ENCODE measurements at regions not wholly inside any gene's neighbourhood (a gene's known extent, or its start where the extent isn't known, plus 50 kb on each side); places are given as distances from the start of the nearest gene placed in this dataset.

DNA sequence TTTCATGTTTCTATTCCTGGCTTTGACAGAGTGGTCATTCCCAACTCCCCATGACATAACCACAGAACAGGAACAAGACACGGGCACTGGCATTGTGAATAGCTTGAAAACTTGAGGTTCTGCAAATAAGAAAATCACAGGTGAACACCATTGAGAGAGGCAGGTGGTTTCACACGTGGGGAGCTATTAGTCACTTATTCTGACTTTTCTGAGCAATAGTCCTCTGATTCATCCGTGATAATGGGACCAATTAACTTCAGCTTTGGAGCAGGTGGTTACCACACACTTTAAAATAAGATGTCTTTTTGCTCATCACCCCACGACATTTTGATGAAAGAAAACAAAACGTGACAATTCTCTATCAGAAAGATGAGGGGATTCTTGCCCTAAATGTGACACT, 224.7 kb downstream of the KLF13 start:
- TF ChIP-seq, protein P1, sequence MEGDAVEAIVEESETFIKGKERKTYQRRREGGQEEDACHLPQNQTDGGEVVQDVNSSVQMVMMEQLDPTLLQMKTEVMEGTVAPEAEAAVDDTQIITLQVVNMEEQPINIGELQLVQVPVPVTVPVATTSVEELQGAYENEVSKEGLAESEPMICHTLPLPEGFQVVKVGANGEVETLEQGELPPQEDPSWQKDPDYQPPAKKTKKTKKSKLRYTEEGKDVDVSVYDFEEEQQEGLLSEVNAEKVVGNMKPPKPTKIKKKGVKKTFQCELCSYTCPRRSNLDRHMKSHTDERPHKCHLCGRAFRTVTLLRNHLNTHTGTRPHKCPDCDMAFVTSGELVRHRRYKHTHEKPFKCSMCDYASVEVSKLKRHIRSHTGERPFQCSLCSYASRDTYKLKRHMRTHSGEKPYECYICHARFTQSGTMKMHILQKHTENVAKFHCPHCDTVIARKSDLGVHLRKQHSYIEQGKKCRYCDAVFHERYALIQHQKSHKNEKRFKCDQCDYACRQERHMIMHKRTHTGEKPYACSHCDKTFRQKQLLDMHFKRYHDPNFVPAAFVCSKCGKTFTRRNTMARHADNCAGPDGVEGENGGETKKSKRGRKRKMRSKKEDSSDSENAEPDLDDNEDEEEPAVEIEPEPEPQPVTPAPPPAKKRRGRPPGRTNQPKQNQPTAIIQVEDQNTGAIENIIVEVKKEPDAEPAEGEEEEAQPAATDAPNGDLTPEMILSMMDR (IDR thresholded peaks at IDR 0.05; ENCODE audit: unreplicated experiment), result no peak
- no peaks in the 10 kb centered on the region for H3K9me3 Mint-ChIP-seq (ENCODE audit: low read depth)

DNA sequence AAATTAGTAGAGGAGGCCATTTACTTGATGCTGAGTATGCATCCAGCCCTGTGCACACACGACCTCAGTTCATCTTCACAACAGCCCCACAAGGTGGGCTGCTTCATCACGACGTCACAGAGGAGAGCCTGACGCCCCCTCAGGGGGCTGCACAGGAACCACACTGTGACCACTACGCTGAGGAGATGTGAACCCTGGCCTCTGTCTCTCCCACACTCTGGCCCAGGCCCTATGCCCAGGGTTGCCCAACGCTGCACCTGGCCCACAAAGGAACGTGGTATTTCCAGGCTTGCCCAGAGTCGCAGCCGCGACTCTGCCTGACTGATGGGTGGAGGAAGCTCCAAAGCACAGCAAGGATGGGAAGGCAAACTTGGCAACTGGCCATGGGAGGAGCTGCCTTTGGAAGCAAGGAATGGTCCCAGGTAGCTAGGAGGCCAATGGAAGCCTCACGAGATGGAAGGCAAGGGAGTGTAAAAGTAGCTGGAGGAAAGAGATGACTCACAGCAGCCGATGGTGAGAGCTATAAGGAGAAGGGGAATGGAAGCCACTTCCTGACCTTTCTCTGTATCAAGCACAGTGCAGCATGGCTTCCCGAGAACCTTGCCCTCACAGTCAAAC, 226.0 kb downstream of the KLF13 start:
- Mint-ChIP-seq H3K27me3 (no peaks in the 10 kb centered on the region), H3K4me1 (ENCODE audit: low read depth) (no peaks in the 10 kb centered on the region), H3K27ac (no peak overlapping the region), H3K36me3 (ENCODE audit: insufficient read depth) (no peaks in the 10 kb centered on the region), H3K9me3 (ENCODE audit: low read depth) (no peaks in the 10 kb centered on the region), H3K4me3 (ENCODE audit: low read depth) (no peak overlapping the region)
- no peak for DNase-seq (ENCODE audit: low spot score, unreplicated experiment)
- TF ChIP-seq, protein P1 (IDR thresholded peaks at IDR 0.05; ENCODE audit: unreplicated experiment), result no peak

More for the DNA sequence above, 224.7 kb downstream of the KLF13 start:
- H3K36me3 Mint-ChIP-seq (ENCODE audit: insufficient read depth), result no peaks in the 10 kb centered on the region
- no peaks in the 10 kb centered on the region for H3K27me3 Mint-ChIP-seq
- H3K27ac Mint-ChIP-seq, result no peak overlapping the region
- H3K4me1 Mint-ChIP-seq (ENCODE audit: low read depth), result no peaks in the 10 kb centered on the region
- no peak for DNase-seq (ENCODE audit: low spot score, unreplicated experiment)
- H3K4me3 Mint-ChIP-seq (ENCODE audit: low read depth), result no peak overlapping the region

DNA sequence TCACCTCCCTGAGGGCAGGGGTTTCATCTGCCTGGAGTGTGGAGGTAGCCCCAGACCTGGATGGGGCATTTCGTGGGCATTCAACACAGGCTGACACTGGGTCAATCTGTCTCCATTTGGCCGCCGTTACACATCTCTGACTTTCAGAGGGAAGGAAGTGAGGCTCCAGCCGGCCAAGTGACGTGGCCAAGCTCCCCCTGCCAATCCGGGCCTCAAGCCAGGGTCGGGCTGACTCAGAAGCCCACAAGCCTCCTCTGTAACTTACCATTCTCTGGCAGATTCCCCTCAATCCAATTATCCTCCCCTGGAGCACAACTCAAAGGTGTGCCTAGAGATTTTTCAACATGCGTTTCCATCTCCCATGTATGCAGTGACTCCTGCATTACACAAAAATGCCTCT, 227.6 kb downstream of the KLF13 start:
- Mint-ChIP-seq H3K27me3 (no peaks in the 10 kb centered on the region), H3K9me3 (ENCODE audit: low read depth) (no peaks in the 10 kb centered on the region), H3K4me1 (ENCODE audit: low read depth) (no peaks in the 10 kb centered on the region), H3K27ac (no peak overlapping the region), H3K36me3 (ENCODE audit: insufficient read depth) (no peaks in the 10 kb centered on the region), H3K4me3 (ENCODE audit: low read depth) (no peak overlapping the region)
- no peak for DNase-seq (ENCODE audit: low spot score, unreplicated experiment)
- TF ChIP-seq, protein P1 (IDR thresholded peaks at IDR 0.05; ENCODE audit: unreplicated experiment), result no peak

DNA sequence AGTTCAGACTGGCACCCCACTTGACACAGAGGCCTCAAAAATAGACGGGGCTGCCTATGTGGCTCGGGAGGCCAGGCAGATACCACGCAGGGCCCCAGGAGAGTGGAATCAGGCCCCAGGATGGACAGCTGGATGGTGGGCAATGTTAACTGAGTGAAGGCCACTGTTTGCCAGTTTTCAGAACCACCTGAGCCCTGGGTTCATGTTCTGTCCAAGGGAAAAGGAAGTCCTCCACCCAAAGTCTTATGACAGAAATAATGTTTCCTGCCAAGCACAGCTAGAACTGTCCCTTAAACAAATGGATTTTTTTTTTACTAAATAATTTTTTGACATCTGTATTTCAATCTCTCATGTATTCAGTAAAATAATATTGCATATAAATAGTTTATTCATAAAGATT, 228.4 kb downstream of the KLF13 start:
- TF ChIP-seq, protein P1 (IDR thresholded peaks at IDR 0.05; ENCODE audit: unreplicated experiment), result no peak
- Mint-ChIP-seq H3K4me3 (ENCODE audit: low read depth) (no peak overlapping the region), H3K27me3 (no peaks in the 10 kb centered on the region), H3K4me1 (ENCODE audit: low read depth) (no peaks in the 10 kb centered on the region), H3K36me3 (ENCODE audit: insufficient read depth) (no peaks in the 10 kb centered on the region), H3K9me3 (ENCODE audit: low read depth) (no peaks in the 10 kb centered on the region), H3K27ac (no peak overlapping the region)
- DNase-seq (ENCODE audit: low spot score, unreplicated experiment), result no peak

DNA sequence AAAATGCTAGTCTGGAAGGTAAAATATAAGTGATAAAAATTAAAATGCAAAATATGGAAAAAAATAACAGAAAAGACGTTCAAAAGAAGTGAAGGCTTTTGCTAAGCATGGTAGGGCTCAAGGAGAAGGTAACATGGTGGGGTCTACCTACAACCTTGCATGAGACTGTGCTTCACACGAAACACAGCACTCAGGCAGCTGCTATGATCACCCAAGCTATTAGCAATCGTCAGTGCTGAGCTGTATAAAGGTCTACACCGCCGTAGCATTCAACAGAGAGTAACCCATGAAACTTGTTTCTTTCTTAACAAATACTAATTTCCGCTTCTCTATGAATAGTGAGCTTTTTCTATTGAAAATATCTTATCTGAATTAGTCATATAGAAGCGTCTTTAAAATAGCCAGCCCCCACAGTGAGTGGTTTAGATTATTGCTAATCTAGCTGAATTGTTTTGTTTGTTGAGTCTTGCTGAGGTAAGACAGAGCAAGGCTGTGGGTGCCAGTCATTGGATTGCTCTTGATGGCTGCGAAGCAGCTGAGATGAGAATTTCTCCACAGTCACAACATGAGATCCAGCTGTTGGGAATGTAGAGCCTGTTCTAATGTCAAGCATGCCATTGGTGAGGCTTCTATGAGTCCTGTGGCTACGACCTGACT, 230.0 kb downstream of the KLF13 start:
- H3K4me1 Mint-ChIP-seq (ENCODE audit: low read depth), result no peaks in the 10 kb centered on the region
- no peaks in the 10 kb centered on the region for H3K27me3 Mint-ChIP-seq
- H3K36me3 Mint-ChIP-seq (ENCODE audit: insufficient read depth), result no peaks in the 10 kb centered on the region
- H3K9me3 Mint-ChIP-seq (ENCODE audit: low read depth), result no peaks in the 10 kb centered on the region
- TF ChIP-seq, protein P1 (IDR thresholded peaks at IDR 0.05; ENCODE audit: unreplicated experiment), result no peak
- no peak overlapping the region for H3K27ac Mint-ChIP-seq
- H3K4me3 Mint-ChIP-seq (ENCODE audit: low read depth), result no peak overlapping the region
- DNase-seq (ENCODE audit: low spot score, unreplicated experiment), result no peak

Measured in progenitor cell of endocrine pancreas (in vitro differentiated cells).